SKM-1 treated with dmso at 0.1 percent for 144 hours (cell line): ENCODE measurements at regions not wholly inside any gene's neighbourhood (a gene's known extent, or its start where the extent isn't known, plus 50 kb on each side); places are given as distances from the start of the nearest gene placed in this dataset.
A peak's percentile ranks its signal among the peaks of the same experiment; 100 is the strongest.
"Not testable (repeated sequence)": the region's sequence is repeated elsewhere in the genome, so short reads cannot be mapped to it uniquely, and the experiment has no call there.

ENCODE experiments used
- DNase-seq: peaks from one replicate; lab custom pipeline; 2025; ENCODE audit not compliant: unreplicated experiment; lab: John Stamatoyannopoulos, UW

DNA sequence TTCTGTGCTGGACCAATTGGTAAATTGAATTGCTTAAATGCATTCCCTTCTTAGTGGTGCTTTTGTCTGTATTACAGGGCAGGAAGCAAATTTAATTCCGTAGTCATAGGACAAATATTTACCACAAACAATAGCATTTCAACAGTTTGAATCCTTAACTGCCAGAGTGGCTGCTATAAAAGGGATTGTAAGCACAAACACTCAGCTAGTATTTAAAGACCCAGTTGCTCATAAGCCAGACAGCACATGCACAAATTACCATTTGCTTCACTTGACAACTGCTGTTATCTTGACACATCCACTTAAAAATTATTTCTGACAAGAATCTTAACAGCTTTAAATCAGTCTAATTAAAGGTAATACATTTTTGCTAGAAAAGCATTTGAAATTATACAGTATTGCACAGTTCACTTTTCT, 490.2 kb upstream of the ADAMTS9 start:
- DNase-seq = no peak

- DNase-seq = peak; percentile 13
These were observed 486.9 kb upstream of the ADAMTS9 start for GRCh38 chr3:65174713-65175112.

- no peak for DNase-seq
These were observed 486.0 kb upstream of the ADAMTS9 start for GRCh38 chr3:65173841-65174240.

DNA sequence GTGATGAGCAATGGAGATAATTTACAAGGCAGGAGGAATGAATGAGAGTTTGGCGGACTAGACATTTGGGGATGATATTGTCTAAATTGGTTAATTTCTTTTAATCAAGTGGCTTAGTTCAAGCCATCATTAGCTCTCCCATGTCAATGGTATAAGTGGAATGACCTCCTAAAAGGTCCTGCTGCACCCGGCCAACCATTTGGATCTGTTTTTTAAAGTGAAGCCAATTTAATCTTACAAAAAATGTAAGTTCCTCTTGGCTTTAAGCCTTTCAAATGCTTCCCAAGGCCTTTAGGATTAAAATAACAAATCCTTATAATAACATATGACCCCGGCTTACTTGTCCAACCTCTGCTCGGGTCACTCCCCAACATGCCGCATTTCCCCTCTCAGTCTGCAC, 484.4 kb upstream of the ADAMTS9 start:
- no peak for DNase-seq

GRCh38 chr3:65170390-65171042, 482.7 kb upstream of the ADAMTS9 start:
- no peak for DNase-seq

- no peak for DNase-seq
These were observed 482.2 kb upstream of the ADAMTS9 start for GRCh38 chr3:65169961-65170360.

DNA sequence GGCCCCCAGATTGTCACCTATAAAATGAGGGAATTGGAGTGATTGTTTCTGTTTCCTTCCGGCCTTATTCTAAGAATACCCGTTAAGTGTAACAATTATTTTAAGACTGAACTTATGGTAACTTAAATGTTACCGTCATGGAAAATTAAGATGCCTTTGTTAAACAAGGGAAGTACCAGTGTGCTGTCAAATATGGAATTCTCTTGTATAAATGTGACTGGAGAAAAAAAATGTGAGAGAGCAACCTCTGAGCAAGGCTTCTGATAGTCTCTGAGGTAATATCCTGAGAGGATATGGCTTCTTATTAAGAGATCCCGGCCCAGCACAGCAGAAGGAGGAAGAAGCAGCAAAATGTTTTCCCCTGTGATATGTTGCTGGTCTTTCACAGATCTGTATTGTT, 480.7 kb upstream of the ADAMTS9 start:
- no peak for DNase-seq

DNA sequence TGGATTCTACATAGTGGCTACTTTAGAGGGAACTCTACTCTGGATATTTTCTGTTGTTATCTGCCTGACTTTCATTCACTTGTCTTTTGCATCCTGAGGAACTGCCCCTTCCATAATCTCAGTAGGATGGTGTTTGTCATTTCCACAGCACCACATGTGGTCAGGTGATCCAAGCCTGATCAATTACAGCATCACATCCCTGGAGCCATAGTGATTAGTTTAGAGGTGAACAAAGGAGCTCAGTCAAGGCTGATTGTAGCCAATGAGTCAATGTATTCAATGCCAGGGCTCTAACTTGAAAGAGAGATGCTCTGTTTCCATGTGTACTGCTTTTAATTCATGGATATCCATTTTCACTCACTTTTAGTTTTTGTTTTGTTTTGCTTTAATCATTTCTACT, 478.7 kb upstream of the ADAMTS9 start:
- DNase-seq = no peak

DNA sequence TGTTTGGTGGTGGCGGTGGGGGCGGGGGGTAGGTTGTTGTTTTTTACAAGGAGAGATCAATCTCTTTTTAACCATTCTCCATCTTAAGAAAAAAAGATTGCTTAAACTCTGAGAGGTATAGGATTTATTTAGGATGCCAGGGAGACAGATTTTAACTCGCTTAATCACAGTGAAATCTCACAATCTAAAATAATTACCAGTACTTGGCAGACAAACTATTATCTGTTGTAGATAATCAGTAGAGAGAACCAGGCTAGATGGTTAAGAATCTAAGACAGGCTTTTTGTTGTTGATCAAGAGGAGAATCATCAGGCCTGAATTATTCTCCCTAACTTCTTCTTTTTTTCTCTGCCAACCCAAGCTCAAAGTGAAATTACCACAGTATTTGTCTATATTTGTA, 470.2 kb upstream of the ADAMTS9 start:
- no peak for DNase-seq

GRCh38 chr3:65153850-65154512, 466.2 kb upstream of the ADAMTS9 start:
- no peak for DNase-seq

GRCh38 chr3:65151666-65152065, 463.9 kb upstream of the ADAMTS9 start:
- DNase-seq = no peak

GRCh38 chr3:65149877-65150276, 462.1 kb upstream of the ADAMTS9 start:
- DNase-seq = no peak

GRCh38 chr3:65148687-65149086, 460.9 kb upstream of the ADAMTS9 start:
- no peak for DNase-seq

- no peak for DNase-seq
These were observed 458.4 kb upstream of the ADAMTS9 start for GRCh38 chr3:65146179-65146578.

DNA sequence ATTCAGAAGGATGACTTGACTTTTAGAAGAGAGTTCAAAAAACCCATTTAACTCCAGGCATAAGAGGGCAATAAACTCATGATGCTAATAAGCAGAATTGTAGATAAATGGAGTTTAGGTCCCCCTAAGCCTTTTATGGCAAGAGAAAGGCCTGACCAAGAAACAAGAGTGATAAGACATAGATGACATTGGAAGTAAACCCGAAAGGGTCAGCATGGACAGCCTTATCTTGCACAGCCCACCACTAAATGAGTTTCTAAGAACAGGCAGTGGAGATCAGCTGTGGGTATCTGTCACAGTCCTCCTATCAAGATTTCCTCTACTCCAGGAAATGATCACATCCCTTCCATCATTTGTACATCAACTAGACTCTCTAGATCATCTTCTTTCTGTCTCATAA, 457.9 kb upstream of the ADAMTS9 start:
- DNase-seq = no peak

DNA sequence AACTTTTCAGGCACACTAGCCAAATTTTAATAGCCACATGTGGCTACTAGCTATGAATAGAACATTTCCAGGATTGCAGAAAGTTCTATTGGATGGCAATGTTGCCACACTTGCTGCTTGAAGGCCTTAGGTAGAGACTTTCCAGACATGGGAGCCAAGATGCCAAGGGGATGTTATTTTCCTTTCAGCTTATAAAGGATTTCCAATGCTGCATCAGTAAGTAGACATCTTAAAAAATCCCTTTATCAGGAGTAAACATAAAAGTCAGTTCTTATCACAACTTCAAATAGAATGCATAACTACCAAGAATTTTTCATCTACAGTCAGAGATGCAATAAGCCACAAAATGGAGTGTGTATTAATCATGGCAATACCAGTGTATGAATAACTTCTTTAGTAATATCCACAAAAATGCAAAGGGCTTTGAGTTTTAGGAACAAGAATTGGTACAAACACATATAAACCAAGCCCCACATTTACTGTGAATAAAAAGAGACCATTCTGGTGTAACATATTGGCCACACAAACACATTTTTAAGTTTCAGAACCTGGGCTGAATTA, 457.1 kb upstream of the ADAMTS9 start:
- DNase-seq = no peak

- DNase-seq = no peak
These were observed 454.7 kb upstream of the ADAMTS9 start for GRCh38 chr3:65142456-65142855.

DNA sequence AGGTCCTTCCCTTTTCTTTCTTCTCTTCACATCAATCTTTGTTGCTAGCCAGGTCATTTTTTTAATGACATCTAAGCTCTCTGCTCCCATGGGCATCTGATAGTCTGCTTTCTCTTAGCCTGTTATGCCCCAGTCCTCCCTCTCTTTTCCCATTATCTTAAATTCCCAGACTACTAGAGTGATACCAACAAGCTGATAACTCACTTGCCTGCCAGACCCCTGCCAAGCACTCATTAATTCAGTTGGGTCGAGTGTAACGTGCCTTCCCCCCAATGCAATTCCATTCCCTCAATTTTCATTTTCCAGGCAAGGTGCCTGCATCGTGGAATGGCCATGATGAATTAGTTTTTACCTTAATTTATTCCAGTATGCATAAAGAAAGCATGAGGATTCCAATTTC, 450.8 kb upstream of the ADAMTS9 start:
- no peak for DNase-seq

DNA sequence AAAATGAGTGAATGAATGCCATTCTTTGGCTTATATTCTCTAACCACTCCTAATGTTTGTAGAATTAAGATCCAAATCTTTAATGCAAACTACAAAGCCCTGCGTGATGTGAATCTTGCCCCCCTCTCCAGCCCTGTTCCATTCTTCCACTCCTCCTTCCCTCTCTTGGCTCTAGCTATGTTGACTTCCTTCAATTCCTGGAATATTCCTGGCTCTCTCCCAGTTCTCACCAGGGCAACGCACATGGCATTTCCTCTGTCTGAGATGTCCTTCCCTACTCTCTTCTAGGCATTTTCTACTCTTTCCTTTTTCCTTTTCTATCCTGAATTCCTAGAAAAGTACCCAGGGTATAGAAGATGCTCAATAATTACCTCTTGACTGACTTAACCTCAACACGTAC, 446.0 kb upstream of the ADAMTS9 start:
- not testable (repeated sequence) for DNase-seq

DNA sequence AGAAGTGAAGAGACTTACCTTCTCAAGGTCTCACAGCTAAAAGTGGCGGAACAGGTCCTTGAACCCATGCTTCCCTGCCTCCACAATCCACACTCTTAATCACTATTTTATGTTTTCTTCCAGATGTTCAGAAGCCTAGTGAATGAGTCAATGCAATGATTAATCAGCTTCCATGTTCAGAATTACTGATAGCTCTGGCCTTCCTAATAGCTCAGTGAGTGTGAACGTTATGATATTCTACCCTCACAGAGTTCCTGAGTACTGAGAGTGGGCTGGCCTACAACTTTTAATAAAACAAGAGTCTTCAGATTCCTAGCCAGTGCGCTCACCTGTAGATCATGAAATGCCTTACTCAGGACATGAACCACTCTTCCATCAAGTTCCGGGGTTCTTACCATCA, 443.0 kb upstream of the ADAMTS9 start:
- no peak for DNase-seq

- DNase-seq = no peak
These were observed 440.5 kb upstream of the ADAMTS9 start for GRCh38 chr3:65128346-65128745.

DNA sequence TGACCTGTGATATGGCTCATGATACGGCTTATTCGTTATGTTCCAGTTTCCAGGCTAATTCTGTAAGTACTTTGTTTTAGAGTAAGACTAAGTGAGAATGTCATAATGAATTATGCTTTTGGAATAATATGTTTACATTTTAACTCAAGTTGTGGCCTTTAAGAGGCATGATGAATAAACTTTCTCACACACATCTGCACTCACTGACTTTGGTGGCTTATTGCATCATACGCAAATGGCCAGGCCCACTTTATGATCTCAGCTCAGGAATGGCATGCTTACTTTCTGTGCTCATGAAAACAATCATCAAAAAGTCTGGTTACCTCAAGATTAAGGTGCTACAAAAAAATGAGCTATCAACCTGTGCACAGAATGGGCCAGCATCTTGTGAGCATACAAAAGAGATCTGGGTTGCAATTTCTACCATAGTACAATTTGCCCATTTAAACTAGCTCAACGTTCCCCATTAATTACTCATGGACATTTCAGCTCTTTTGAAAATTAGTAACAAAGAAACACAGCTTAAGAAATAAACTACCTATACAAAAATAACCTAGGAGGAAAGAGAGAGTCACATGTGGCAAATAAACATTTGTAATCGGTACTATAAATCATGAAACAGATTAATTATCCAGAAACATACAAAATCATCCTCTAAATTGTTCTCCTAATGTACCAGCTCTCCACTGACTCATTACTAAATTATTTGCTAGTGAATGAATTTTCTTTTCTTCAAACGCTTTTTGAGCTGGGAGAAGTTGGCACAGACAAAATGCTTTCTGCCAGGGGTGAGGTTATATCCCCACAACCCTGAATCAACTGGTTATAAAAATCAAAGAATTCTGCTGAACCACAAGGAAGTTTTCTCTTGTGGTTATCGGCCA, 439.0 kb upstream of the ADAMTS9 start:
- DNase-seq = no peak
